ENCODE measurements at regions not wholly inside any gene's neighbourhood (a gene's known extent, or its start where the extent isn't known, plus 50 kb on each side); places are given as distances from the start of the nearest gene placed in this dataset.

- TF ChIP-seq CTCF (IDR thresholded peaks at IDR 0.05) (no peak), FOXJ3 (CRISPR knock-in tag; IDR thresholded peaks at IDR 0.05) (no peak), GATA2 (CRISPR knock-in tag; IDR thresholded peaks at IDR 0.05) (no peak)
These were observed 173.9 kb downstream of the WDR11 start for GRCh38 chr10:121024905-121025584.

All from SK-N-SH (cell line).